Stimulated activated naive CD4-positive, alpha-beta T cell (primary cell): ENCODE measurements at regions not wholly inside any gene's neighbourhood (a gene's known extent, or its start where the extent isn't known, plus 50 kb on each side); places are given as distances from the start of the nearest gene placed in this dataset.
"Not testable (repeated sequence)": the region's sequence is repeated elsewhere in the genome, so short reads cannot be mapped to it uniquely, and the experiment has no call there.

Source experiments
- DNase-seq, 6 experiments: peaks; one replicate each; lab custom pipeline; 2025; lab: John Stamatoyannopoulos, UW

GRCh38 chr3:72535772-72536171 lies 312.5 kb downstream of the SHQ1 start:
- no peak for DNase-seq

GRCh38 chr3:72533591-72534473 lies 314.4 kb downstream of the SHQ1 start:
- DNase-seq: no peak

- no peak for DNase-seq
These were observed 317.8 kb downstream of the SHQ1 start for GRCh38 chr3:72530426-72530825.

GRCh38 chr3:72529081-72529480 lies 319.2 kb downstream of the SHQ1 start:
- DNase-seq: no peak

- peak in 1 of 6 experiments; percentile 8 for DNase-seq
These were observed 324.7 kb downstream of the SHQ1 start for GRCh38 chr3:72523429-72524151.

GRCh38 chr3:72520690-72521308 lies 327.4 kb downstream of the SHQ1 start:
- no peak for DNase-seq

GRCh38 chr3:72519946-72520604 lies 328.2 kb downstream of the SHQ1 start:
- DNase-seq: no peak

GRCh38 chr3:72517921-72518424 lies 330.3 kb downstream of the SHQ1 start:
- DNase-seq: no peak

GRCh38 chr3:72517336-72517735 lies 330.9 kb downstream of the SHQ1 start:
- DNase-seq: no peak

- DNase-seq: no peak
These were observed 331.9 kb downstream of the SHQ1 start for GRCh38 chr3:72516361-72516760.

- DNase-seq: no peak
These were observed 332.3 kb downstream of the SHQ1 start for GRCh38 chr3:72515941-72516340.

GRCh38 chr3:72515281-72515680 lies 333.0 kb downstream of the SHQ1 start:
- no peak for DNase-seq

GRCh38 chr3:72510247-72510646 lies 338.0 kb downstream of the SHQ1 start:
- no peak for DNase-seq

- DNase-seq: no peak
These were observed 342.5 kb downstream of the SHQ1 start for GRCh38 chr3:72505539-72506405.

GRCh38 chr3:72497501-72497900 lies 350.7 kb downstream of the SHQ1 start:
- DNase-seq: not testable (repeated sequence)

- DNase-seq: no peak
These were observed 352.1 kb downstream of the SHQ1 start for GRCh38 chr3:72496051-72496670.

- no peak for DNase-seq
These were observed 353.6 kb downstream of the SHQ1 start for GRCh38 chr3:72494626-72495025.

GRCh38 chr3:72494130-72494529 lies 354.1 kb downstream of the SHQ1 start:
- DNase-seq: no peak

GRCh38 chr3:72492240-72492639 lies 356.0 kb downstream of the SHQ1 start:
- no peak for DNase-seq

GRCh38 chr3:72490688-72491435 lies 357.4 kb downstream of the SHQ1 start:
- DNase-seq: no peak
